Panc1 (cell line): ENCODE measurements at regions not wholly inside any gene's neighbourhood (a gene's known extent, or its start where the extent isn't known, plus 50 kb on each side); places are given as distances from the start of the nearest gene placed in this dataset.

ENCODE experiments used
- ATAC-seq: fragments of 200-7000 bp; cut with Tn5 transposase; 2 replicates; pipeline ENCODE4 v1.9.1; 2020; ENCODE audit warnings: mild to moderate bottlenecking, moderate library complexity
- BruUV-seq: library from RNA; stranded (reverse); fragments of 400-500 nt; replicated peaks from 2 replicates; lab custom pipeline; 2021; lab: Mats Ljungman, UMichigan
- CTCF ChIA-PET: fragments of 300-600 bp; sonication (Branson Sonifier 250); formaldehyde crosslinking; loops from one replicate; lab custom pipeline; 2022; ENCODE audit warnings: antibody characterized with exemption; lab: Charles Lee
- POLR2A ChIA-PET: fragments of 300-600 bp; sonication (Branson Sonifier 250); formaldehyde crosslinking; loops from one replicate; lab custom pipeline; 2022; ENCODE audit warnings: antibody characterized with exemption; lab: Charles Lee
- DNase-seq: peaks from one replicate; pipeline ENCODE4 v3.0.0-alpha.2; 2010; ENCODE audit warnings: low read depth, low spot score
- H3K27ac ChIP-seq: 2 replicates; pipeline ENCODE4 v1.5.1; 2011; ENCODE audit warnings: mild to moderate bottlenecking, low read length, inconsistent platforms
- H3K27me3 ChIP-seq: fragments of 200-500 bp; sonication (Bioruptor generic); 2 replicates; pipeline ENCODE4 v1.6.0; 2014; ENCODE audit warnings: low read length, inconsistent platforms; ENCODE audit not compliant: control insufficient read depth, insufficient read depth
- H3K36me3 ChIP-seq: fragments of 200-500 bp; sonication (Bioruptor generic); 2 replicates; pipeline ENCODE4 v1.5.1; 2014; ENCODE audit warnings: inconsistent platforms, mild to moderate bottlenecking, low read length, moderate library complexity; ENCODE audit not compliant: control insufficient read depth, insufficient read depth
- H3K4me1 ChIP-seq: 2 replicates; pipeline ENCODE4 v1.5.1; 2011; ENCODE audit warnings: inconsistent platforms, mild to moderate bottlenecking, low read length, moderate library complexity; ENCODE audit not compliant: control insufficient read depth, insufficient read depth
- H3K4me3 ChIP-seq, 2 experiments: 2 replicates each; pipeline ENCODE4 v1.5.1; 2011 to 2012; ENCODE audit warnings: low read depth in 2 of 2, low read length in 2 of 2, mild to moderate bottlenecking in 2 of 2, inconsistent platforms in 1 of 2, moderate library complexity in 1 of 2
- H3K9me3 ChIP-seq: fragments of 200-500 bp; sonication (Bioruptor generic); 2 replicates; pipeline ENCODE4 v1.5.1; 2014; ENCODE audit warnings: low read depth, mild to moderate bottlenecking, inconsistent platforms, low read length, moderate library complexity; ENCODE audit not compliant: control insufficient read depth, insufficient read depth
- POLR2AphosphoS5 ChIP-seq: IDR thresholded peaks from 2 replicates; pipeline ENCODE4 v1.6.1; 2012; ENCODE audit warnings: mild to moderate bottlenecking, low read depth, low read length, moderate library complexity
- SIN3A ChIP-seq: IDR thresholded peaks from 2 replicates; pipeline ENCODE4 v1.6.1; 2012; ENCODE audit warnings: low read depth, mild to moderate bottlenecking, low read length, moderate library complexity, borderline replicate concordance; ENCODE audit not compliant: insufficient read depth
- TCF7L2 ChIP-seq: IDR thresholded peaks from 2 replicates; pipeline ENCODE4 v1.6.1; 2011; ENCODE audit warnings: mild to moderate bottlenecking, low read depth, low read length, inconsistent platforms
- in situ Hi-C: cut with HindIII; loops from 2 replicates; pipeline ENCODE4 v1.10.0; 2016; ENCODE audit warnings: low sequenced_read_pairs, low pct_unique_long_range_greater_than_20kb
- intact Hi-C: fragments of 100-400 bp; cut with micrococcal nuclease; formaldehyde crosslinking; loops from one replicate; pipeline ENCODE4 v1.10.0; 2022; ENCODE audit not compliant: unreplicated experiment
- TF ChIP-seq, protein P1 (sequence below): fragments of 450-650 bp; IDR thresholded peaks from 2 replicates; pipeline ENCODE4 v1.5.1; 2017; ENCODE audit warnings: mild to moderate bottlenecking
- TF ChIP-seq, protein P2 (sequence below), 2 experiments: IDR thresholded peaks; 2 replicates each; pipeline ENCODE4 v1.6.1; 2011 to 2012; ENCODE audit warnings: low read depth in 2 of 2, control low read depth in 1 of 2, low read length in 1 of 2, mild to moderate bottlenecking in 1 of 2, moderate library complexity in 1 of 2; ENCODE audit not compliant: insufficient read depth in 1 of 2

DNA sequence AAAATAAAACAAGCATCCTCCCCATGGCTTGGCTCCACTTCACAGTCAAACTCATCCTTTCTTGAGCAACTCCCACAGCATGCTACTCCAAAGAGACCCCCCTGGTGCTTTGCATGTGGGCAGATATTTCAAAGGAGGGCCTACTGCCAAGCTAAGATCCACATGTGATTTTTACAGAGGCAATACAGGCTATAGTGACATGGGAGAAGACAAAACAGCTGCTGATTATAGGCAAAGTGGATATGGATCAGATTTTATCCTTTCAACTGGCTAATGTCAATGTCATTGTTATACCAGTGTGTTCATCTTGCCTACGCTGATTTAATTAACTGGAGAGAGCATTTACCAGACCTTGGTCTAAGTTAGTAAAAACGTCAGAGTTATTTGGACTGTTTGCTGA is 328.3 kb downstream of the KLHL13 start:
- no peaks in the 10 kb centered on the region for H3K27me3 ChIP-seq
- no peak for ATAC-seq
- POLR2A ChIA-PET, result no interaction called here
- no peaks in the 10 kb centered on the region for H3K36me3 ChIP-seq
- H3K27ac ChIP-seq, result no peak overlapping the region
- no TSS peak for BruUV-seq
- H3K9me3 ChIP-seq, result no peaks in the 10 kb centered on the region
- intact Hi-C loops, result no loop called here
- CTCF ChIA-PET, result no interaction called here
- H3K4me1 ChIP-seq, result no peaks in the 10 kb centered on the region
- no peak overlapping the region for H3K4me3 ChIP-seq
- in situ Hi-C loops, result no loop called here
- TF ChIP-seq TCF7L2 (no peak), POLR2AphosphoS5 (no peak), SIN3A (no peak)
- TF ChIP-seq, protein P1, sequence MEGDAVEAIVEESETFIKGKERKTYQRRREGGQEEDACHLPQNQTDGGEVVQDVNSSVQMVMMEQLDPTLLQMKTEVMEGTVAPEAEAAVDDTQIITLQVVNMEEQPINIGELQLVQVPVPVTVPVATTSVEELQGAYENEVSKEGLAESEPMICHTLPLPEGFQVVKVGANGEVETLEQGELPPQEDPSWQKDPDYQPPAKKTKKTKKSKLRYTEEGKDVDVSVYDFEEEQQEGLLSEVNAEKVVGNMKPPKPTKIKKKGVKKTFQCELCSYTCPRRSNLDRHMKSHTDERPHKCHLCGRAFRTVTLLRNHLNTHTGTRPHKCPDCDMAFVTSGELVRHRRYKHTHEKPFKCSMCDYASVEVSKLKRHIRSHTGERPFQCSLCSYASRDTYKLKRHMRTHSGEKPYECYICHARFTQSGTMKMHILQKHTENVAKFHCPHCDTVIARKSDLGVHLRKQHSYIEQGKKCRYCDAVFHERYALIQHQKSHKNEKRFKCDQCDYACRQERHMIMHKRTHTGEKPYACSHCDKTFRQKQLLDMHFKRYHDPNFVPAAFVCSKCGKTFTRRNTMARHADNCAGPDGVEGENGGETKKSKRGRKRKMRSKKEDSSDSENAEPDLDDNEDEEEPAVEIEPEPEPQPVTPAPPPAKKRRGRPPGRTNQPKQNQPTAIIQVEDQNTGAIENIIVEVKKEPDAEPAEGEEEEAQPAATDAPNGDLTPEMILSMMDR, result no peak
- TF ChIP-seq, protein P2, sequence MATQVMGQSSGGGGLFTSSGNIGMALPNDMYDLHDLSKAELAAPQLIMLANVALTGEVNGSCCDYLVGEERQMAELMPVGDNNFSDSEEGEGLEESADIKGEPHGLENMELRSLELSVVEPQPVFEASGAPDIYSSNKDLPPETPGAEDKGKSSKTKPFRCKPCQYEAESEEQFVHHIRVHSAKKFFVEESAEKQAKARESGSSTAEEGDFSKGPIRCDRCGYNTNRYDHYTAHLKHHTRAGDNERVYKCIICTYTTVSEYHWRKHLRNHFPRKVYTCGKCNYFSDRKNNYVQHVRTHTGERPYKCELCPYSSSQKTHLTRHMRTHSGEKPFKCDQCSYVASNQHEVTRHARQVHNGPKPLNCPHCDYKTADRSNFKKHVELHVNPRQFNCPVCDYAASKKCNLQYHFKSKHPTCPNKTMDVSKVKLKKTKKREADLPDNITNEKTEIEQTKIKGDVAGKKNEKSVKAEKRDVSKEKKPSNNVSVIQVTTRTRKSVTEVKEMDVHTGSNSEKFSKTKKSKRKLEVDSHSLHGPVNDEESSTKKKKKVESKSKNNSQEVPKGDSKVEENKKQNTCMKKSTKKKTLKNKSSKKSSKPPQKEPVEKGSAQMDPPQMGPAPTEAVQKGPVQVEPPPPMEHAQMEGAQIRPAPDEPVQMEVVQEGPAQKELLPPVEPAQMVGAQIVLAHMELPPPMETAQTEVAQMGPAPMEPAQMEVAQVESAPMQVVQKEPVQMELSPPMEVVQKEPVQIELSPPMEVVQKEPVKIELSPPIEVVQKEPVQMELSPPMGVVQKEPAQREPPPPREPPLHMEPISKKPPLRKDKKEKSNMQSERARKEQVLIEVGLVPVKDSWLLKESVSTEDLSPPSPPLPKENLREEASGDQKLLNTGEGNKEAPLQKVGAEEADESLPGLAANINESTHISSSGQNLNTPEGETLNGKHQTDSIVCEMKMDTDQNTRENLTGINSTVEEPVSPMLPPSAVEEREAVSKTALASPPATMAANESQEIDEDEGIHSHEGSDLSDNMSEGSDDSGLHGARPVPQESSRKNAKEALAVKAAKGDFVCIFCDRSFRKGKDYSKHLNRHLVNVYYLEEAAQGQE (IDR thresholded peaks at IDR 0.05; ENCODE audit: insufficient read depth in 1 of 2, low read depth in 2 of 2, low read length in 1 of 2), result no peak
- no peak for DNase-seq

DNA sequence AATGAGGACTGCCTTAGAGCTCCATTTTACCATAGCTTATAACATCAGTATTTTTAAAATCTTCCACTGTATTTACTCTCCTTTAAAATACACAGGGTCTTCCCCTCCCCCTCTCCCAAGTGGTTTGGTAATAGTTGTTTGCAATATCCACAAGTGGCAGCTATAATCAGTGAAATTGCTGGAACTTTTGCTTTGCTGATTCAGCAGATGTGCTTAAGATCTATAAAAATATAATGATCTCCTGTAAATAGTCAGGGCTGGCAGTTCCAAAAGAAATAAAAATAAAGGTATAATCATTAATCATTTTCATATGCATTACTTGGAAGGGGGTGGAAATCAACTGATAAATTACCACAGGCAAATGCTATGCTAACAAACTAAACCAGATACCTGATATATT is 345.2 kb downstream of the KLHL13 start:
- ChIA-PET CTCF (no interaction called here), POLR2A (no interaction called here)
- DNase-seq, result no peak
- Histone ChIP-seq H3K27ac (no peak overlapping the region), H3K4me1 (no peaks in the 10 kb centered on the region), H3K4me3 (no peak overlapping the region), H3K9me3 (no peaks in the 10 kb centered on the region), H3K36me3 (no peaks in the 10 kb centered on the region), H3K27me3 (no peaks in the 10 kb centered on the region)
- no peak for ATAC-seq
- intact Hi-C loops, result no loop called here
- in situ Hi-C loops, result no loop called here
- no TSS peak for BruUV-seq
- TF ChIP-seq, protein P1, result no peak
- TF ChIP-seq SIN3A (no peak), POLR2AphosphoS5 (no peak), TCF7L2 (no peak)
- TF ChIP-seq, protein P2 (IDR thresholded peaks at IDR 0.05; ENCODE audit: insufficient read depth in 1 of 2, low read depth in 2 of 2, low read length in 1 of 2), result no peak
